Hepatic stellate cell (primary cell): ENCODE measurements at regions not wholly inside any gene's neighbourhood (a gene's known extent, or its start where the extent isn't known, plus 50 kb on each side); places are given as distances from the start of the nearest gene placed in this dataset.

Source experiments
- DNase-seq: peaks from one replicate; pipeline ENCODE4 v3.0.0; 2011; ENCODE audit warnings: low spot score

GRCh38 chr2:48912110-48912509 is 156.6 kb upstream of the LHCGR start:
- peak; percentile 9 for DNase-seq

- DNase-seq = no peak
Observed at GRCh38 chr2:48910961-48911360, 155.4 kb upstream of the LHCGR start.

DNA sequence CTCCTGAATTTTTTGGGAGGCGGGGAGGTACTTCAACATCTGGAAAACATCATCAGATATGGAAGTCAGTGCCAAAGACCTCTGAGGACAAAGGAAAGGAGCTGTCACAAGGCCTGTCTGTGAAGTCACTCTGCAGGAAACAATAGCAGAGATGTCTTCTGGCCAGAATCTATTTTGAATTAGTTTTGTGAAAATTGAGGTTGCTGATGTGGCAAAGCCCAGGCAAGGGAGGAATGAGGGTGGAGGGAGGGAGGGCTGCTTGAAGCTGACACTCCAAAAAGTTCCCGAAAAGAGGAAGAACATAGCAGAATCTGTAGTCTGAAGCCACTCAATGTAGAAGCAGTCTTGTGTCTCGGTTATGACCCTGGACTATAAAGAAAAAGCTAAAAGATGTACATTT is 151.1 kb upstream of the LHCGR start:
- DNase-seq = no peak

- DNase-seq = no peak
Observed at GRCh38 chr2:48905696-48906095, 150.2 kb upstream of the LHCGR start.

- DNase-seq = no peak
Observed at GRCh38 chr2:48902521-48902920, 147.0 kb upstream of the LHCGR start.

- peak; percentile 5 for DNase-seq
Observed at GRCh38 chr2:48901416-48901815, 145.9 kb upstream of the LHCGR start.

- DNase-seq = no peak
Observed at GRCh38 chr2:48901015-48901343, 145.5 kb upstream of the LHCGR start.

DNA sequence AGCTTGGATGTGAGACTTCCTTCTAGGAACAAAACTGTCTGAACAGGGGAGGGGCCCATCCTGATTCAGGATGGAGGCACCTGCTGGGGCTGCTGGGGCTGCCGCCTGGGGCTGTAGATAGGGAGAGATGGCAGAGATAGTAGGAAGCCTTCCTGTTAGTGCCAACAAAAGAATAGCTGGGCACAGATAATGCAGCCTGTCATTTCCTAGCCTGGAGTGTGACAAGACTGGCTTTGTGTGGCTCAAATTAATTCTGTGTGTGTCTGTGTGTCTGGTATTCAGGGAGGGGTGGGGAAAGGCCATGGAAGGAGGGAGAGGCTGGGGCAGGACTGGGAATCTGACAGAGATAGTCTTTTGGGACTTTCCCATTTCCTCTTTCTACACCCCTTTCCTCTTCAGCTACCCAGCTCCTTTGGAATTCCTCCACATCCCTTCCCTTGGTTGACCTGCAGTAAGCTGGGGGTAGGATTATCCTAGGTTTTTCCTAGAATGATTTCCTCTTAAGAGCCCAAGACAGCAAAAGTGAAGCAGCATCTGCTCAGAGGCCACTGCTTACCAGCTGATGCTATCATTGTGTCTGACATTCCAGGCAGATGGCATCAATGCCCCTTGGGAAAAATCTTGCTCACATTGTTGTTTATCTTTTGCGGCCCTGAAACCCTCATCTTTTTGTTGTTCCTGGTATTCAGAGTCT is 144.9 kb upstream of the LHCGR start:
- DNase-seq = peak; percentile 18

DNA sequence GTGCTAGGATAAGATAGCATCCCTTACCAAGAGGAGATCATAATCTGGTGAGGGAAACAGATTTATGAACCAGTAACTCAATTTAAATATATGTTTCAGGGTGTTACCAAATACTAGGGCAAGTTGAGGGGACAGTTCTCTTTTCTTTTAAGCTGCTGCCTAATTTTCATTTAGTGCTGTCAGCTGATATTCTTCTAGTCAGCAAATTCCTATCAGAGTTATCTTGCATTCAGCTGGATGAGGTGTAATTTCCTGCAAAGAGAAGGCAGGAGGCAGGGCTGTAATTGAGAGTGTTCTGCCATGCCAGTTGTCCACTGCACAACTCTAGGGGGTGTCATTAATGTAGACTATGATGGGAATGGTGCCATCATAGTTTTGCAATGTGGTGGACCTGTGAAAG is 141.3 kb upstream of the LHCGR start:
- DNase-seq = no peak

DNA sequence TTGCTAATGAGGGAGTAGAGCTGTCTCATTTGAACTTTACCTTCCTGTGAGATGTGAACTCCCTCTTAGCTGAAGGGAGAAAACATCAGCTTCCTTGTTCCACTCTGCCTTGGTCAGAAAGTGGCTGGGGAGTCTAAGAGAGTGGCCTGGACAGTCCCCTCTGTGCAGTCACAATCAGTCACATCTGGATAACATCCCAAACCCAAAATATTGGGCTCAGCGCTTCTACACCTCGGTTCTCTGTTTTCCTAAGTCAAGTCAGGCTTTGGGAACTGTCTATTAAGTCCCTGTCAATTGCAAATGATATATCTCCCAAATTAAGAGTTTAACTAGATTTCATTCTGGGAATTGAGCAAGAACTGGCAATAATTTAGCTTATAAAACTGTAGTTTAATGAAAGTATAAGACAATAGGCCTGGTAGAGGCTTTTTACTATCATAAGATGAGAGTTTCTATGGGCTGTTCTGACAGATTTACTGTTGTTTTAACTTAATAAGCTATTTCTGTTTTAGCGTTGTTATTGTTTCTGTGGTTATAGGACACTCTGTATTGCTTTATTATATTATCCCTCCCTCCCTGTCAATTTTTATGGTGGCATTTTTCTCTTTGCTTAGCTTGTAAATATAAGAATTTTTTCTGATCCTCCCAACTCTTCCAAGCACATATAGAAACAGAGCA is 135.1 kb upstream of the LHCGR start:
- DNase-seq = no peak

DNA sequence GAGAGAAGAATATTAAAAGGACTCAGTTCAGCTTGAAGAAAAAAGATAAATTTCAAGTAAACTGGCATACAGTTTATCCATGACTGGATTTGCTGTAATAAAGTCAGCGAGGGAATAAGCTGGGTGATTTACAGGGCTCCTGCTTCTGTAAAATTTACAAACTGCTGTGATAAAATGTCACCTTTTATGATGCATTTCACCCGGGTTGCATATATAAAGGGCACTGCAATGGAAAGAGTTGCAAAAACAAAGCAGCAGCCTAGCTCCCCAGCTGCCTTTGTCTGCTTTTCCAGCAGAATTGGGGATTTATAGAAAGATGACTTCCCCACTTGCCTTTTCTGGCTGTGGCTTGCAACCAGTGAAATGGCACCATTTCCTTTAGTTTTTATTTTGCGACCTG is 132.5 kb upstream of the LHCGR start:
- DNase-seq = no peak

GRCh38 chr2:48886919-48887318 is 131.4 kb upstream of the LHCGR start:
- no peak for DNase-seq

- DNase-seq = no peak
Observed at GRCh38 chr2:48885841-48886240, 130.3 kb upstream of the LHCGR start.

DNA sequence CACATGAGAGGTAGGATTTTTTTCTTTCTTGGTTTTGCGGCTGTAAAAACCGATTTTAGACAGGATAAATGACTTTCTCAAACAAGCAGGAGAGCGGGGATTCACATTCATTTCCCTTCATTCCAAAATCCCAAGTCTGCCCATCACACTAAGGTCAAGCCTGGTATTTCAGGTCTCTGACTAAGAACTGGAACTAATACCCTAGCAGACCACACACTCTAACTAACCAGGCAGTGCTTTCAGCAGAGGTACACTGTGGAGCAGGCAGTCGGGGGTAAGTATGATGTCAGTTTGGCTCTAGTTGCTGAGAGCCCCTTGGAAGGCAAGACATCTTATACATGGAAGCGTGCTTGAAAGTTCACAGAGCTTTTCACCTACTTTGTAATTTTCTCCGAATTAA is 128.1 kb upstream of the LHCGR start:
- DNase-seq = no peak

- DNase-seq = no peak
Observed at GRCh38 chr2:48874282-48874681, 118.8 kb upstream of the LHCGR start.

DNA sequence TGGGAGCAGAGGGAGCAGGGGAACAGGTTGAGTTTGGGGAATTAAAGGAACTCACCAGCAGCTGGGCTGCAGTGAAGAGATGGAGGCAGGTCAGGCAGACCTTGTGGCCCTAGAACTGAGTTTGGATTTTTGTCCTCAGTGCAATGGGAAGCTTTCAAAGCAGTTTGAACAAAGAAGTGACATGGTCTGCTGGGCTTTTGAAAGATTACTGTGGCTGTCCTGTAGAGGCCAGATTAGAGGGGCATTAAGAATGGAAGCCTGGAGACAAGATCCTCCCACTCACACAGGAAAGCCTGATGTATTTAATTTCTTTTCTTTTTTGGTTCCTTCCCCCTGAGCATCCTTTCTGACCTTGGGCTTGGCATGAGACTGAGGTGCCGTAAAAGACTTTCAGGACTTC is 118.1 kb upstream of the LHCGR start:
- no peak for DNase-seq

DNA sequence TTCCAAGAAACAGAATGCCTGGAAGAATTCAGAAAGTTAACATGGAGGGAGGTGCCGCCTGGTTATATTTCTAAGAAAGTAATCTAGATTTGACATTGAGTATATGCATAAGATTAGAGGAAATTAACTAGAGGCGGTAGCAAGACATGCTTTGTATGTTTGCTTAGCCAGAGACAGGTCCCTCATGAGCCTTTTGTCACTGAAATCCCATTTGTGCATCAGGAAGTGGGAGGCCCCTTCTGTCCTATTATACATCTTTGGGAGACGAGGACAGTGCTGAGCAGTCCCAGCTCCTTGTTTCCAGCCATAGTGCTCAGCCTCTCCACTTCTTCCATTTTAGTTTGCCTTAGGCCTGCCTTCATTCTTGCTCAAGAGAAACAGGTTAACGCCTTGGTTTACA is 115.4 kb upstream of the LHCGR start:
- no peak for DNase-seq

DNA sequence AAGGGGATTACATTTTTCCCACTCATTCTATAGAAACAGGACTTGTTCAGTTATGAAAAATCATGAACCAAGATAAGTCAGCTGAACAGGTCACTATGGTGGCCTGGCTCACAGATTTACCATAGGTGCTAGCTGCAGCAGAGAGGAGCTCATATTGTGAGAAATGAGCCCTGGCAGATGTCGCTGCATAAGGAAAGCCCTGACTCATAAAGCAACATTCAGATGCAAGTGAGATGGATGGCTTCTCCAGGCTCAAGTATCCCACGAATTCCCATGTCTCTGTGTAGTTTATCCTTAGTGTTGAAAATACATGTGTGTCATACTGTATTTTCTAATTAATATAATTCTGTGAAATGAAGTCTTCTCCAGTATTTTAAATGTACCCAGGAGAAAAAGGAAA is 115.0 kb upstream of the LHCGR start:
- no peak for DNase-seq

DNA sequence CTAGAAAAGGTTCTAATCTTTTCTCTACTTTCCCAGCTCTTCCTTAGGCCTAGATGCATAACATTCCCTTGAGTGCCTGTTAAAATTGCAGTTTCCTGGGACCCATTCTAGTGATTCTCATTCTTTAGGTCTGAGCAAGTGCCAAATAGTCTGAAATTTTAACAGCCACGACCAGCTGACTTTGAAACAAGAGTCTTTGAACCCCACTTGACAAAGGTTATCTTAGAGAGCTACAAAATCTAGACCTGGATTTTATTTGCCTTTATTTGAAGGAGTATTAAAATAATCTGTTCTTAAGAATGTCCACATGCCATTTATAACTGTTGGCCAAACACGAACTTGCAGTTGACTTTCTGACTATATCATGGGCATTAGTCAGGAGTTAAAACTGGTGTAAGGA is 110.2 kb upstream of the LHCGR start:
- no peak for DNase-seq

DNA sequence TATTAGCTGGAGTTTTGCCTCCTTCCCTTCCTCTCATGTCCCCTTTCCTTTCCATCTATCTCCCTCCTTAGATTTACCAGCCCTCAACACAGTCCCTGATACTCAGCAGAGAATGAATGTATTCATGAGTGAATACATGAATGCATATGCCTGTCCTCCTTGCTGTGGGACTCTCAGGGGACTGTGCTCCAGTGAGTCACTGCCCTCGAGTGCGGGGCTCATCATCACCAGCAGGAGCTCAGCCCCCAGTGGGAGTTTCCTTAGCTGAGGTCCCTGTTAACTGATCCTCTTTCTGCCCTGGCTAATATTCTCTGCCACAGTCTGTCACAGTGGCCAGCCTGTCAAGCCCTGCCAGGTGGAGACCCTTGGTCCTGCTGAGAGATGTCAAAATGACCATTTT is 104.9 kb upstream of the LHCGR start:
- DNase-seq = peak; percentile 9

DNA sequence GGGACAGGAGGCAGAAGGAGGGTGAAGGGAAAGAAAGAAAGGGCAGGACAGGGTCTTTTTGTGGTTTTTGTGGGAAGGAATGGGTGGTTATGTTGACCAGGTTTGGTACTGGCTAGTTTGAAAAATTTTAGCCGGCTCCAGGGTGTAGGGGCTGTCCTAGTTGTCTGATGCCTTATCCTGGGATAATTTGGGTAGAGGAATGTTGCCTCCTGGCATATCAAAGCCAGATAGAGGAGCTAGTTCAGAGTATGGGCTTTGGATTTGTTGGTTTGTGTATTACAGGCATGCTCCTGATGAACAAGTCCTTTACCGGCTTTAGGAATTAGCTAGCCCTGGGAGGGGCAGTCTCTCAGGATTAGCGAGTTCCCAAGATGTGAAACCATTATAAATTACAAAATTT is 101.1 kb upstream of the LHCGR start:
- no peak for DNase-seq

DNA sequence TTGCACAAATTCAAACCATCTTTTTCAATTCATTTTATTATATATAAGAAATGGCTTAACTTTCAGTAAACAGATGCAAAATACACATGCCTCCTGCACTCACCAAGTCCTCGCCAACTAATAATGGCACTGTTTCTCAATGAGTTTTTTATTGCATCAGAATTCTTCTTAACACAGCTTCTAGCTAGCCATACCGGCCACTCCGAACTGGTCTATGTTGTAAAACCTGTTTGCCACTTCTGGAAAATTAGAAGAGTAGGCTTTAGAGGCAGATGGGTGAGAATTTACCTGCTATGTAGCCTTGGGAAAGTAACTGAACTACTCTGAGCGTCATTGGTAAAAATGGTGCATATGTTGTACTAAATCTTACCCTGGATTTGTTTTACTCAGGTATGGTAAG is 100.6 kb upstream of the LHCGR start:
- no peak for DNase-seq

GRCh38 chr2:48855142-48855541 is 99.6 kb upstream of the LHCGR start:
- DNase-seq = no peak

GRCh38 chr2:48854681-48855080 is 99.2 kb upstream of the LHCGR start:
- DNase-seq = no peak
